GM10248 (cell line): ENCODE measurements at regions not wholly inside any gene's neighbourhood (a gene's known extent, or its start where the extent isn't known, plus 50 kb on each side); places are given as distances from the start of the nearest gene placed in this dataset.

Source experiments
- CTCF ChIA-PET: fragments of 300-600 bp; sonication (Branson Sonifier 250); formaldehyde crosslinking; extraction: SDS; loops from one replicate; lab custom pipeline; 2021; ENCODE audit warnings: antibody characterized with exemption; lab: Yijun Ruan, JAX
- POLR2A ChIA-PET: fragments of 350-650 bp; sonication (Branson Sonifier 250); formaldehyde crosslinking; extraction: SDS; loops from one replicate; lab custom pipeline; 2020; ENCODE audit warnings: antibody characterized with exemption; lab: Yijun Ruan, JAX
- DNase-seq: peaks from one replicate; pipeline ENCODE4 v3.0.0; 2012; ENCODE audit errors: extremely low spot score
- TF ChIP-seq, protein P1 (sequence below): IDR thresholded peaks from 2 replicates; pipeline ENCODE4 v1.5.1; 2012; ENCODE audit warnings: mild to moderate bottlenecking, low read depth; ENCODE audit errors: extremely low read depth, missing control alignments, control extremely low read depth

DNA sequence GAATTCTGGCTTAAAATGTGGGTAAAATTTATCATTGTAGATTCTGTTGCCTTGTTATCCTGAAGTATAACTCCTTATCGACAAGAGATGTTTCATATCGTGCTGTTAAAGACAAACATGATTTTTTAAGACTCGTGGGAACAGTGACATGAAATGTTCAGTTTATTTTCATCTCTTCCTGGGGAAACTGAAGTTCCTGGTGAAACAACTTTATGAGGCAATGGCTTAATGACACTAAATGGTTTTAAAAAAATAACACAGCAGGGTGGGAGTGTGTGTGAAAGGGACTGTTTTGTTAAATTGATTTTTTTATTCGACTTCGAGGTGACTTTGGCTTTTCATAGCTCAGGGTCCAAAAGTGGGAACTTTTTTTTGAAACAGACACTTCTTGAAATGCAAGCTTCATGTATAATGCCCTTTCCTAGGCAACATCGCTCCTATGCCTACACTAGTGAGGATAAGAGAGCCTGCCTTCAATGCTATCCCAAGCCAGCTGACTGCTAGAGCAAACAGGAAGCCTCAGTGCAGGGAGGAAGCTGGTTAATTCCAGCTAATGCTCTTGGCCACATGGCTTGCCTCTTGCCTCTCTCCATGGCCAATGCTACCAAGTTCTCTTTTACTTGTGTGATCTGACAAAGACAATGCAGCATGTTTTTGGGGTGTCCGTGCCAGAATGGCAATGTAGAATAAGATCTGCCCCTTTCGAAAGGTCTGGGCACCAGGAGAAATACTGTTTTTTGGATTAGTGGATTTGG, 57.8 kb downstream of the PABIR2 start:
- CTCF ChIA-PET = interaction anchor here (1.1 kb wide), 1 partner anchor 9 kb away, joined by 3 read pairs; no protein-coding TSS in a partner anchor
- POLR2A ChIA-PET = no interaction called here
- DNase-seq = no peak
- TF ChIP-seq, protein P1, sequence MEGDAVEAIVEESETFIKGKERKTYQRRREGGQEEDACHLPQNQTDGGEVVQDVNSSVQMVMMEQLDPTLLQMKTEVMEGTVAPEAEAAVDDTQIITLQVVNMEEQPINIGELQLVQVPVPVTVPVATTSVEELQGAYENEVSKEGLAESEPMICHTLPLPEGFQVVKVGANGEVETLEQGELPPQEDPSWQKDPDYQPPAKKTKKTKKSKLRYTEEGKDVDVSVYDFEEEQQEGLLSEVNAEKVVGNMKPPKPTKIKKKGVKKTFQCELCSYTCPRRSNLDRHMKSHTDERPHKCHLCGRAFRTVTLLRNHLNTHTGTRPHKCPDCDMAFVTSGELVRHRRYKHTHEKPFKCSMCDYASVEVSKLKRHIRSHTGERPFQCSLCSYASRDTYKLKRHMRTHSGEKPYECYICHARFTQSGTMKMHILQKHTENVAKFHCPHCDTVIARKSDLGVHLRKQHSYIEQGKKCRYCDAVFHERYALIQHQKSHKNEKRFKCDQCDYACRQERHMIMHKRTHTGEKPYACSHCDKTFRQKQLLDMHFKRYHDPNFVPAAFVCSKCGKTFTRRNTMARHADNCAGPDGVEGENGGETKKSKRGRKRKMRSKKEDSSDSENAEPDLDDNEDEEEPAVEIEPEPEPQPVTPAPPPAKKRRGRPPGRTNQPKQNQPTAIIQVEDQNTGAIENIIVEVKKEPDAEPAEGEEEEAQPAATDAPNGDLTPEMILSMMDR = no peak

DNA sequence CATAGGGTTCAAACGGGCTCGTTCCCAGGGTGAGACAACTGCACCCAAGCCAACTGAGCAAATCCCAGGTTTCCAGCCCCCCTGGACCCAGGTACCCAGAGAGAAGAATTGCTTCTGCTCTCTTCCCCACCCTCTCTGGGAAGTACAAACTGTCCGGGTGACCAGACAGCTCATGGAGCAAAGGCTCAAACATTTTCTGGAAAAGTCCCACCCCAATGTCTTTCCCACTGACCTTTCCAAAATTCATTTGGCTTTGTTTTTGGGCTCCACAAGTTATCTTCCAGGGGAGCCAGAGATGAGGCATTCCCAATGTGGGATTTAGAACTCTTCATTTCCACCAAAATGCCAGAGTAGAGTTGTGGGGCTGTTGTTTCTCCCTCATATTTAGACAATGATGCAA, 58.6 kb downstream of the PABIR2 start:
- CTCF ChIA-PET = no interaction called here
- no peak for DNase-seq
- TF ChIP-seq, protein P1 = no peak
- POLR2A ChIA-PET = no interaction called here

DNA sequence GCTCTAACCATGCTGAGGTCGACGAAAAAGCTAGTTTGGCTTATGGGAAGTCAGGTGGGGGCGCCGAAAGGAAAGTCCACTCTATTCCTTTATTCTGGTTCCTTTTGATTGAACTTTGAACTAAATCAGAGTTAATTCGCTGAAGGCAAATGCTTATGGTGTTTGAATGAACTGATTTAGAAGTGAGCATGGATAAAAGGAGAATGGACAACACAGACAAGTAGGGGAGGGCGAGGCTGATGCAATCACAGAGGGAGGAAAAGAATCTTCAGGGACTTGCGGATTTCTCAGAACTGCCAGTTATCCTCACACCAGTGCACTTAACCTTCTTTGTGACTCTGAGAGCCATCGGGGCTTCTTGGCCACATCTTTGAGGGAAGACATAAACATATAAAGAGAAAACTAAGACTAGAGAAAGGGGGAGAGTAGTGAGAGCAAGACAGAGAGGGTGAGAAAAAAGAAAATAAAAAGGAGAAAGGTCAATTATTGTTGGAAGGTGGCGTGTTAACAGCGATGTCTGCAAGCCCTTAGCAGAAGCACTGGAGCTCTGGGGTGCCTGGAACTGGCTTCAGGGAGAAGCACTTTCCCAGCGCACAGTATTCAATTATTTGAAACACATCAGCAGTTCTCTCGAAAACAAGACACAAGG, 59.2 kb downstream of the PABIR2 start:
- CTCF ChIA-PET = no interaction called here
- TF ChIP-seq, protein P1 = no peak
- POLR2A ChIA-PET = no interaction called here
- DNase-seq = no peak

DNA sequence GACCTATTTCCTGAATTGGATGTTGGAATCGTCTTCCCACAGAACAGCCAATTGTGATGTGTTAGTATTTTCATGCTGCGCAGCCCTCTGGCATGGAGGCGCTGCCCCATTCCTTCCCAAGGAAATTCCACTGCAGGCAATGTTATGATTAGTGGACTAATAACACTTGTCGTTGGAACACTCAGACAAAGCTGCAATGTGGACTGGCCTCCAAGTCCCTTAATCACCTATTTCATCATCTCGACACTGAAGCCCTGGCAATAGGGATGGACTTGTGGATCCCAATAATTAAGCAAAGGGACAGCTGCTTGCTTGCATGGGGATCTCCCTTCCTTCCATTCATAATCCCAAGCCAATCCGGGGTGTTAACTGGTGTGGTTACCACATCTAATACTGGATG, 59.9 kb downstream of the PABIR2 start:
- DNase-seq = no peak
- ChIA-PET POLR2A (no interaction called here), CTCF (no interaction called here)
- TF ChIP-seq, protein P1 = no peak

DNA sequence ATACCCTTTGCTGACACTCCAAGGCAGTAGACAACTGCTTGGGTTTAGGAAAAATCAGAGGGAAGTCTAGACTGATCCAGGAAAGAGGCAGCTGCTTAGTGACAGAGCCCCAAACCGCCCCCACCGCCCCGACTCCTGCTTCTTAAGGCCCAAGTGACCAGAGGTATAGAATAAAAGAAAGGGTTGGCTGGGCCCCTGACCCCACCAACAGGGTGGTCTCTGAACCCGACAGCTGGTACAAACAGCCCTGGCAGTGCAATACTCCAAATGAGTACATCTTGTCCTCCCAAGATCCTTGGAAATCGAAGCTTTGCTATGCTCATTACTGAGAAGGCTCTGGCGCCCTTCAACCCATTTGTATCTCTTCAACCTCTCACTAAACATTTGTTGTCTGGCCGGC, 60.6 kb downstream of the PABIR2 start:
- TF ChIP-seq, protein P1 = no peak
- ChIA-PET CTCF (no interaction called here), POLR2A (no interaction called here)
- no peak for DNase-seq

DNA sequence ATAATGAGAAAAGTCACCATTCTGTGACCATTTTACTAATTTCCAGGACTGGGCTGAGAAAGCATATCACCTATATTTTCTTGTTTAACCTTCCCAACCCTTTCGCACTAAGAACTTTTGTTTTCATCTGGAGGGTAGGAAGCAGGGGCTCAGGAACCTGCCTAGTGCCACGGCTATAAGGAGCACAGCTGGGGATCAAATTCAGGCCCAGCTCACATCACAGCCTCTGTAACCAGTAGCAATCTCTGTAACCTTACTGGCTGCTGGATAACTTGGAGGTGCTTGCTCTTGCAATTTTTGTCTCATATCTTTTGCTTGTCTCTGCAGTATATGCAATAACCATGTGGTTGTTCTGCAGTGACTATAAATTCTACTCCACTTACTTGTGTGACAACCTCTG, 62.0 kb downstream of the PABIR2 start:
- ChIA-PET CTCF (no interaction called here), POLR2A (no interaction called here)
- no peak for DNase-seq
- TF ChIP-seq, protein P1 = no peak
